ENCODE measurements at regions not wholly inside any gene's neighbourhood (a gene's known extent, or its start where the extent isn't known, plus 50 kb on each side); places are given as distances from the start of the nearest gene placed in this dataset.

GRCh38 chr3:150050510-150050909 is 79.8 kb upstream of the PFN2 start:
- Mint-ChIP-seq H3K9me3 (peaks cover under 1% of the 10 kb centered on the region; the same call in 1 of the 2 replicates), H3K27me3 (ENCODE audit: low read depth) (peaks cover 3% of the 10 kb centered on the region; the same call in 1 of the 2 replicates), H3K4me3 (no peak overlapping the region), H3K27ac (no peak overlapping the region), H3K36me3 (no peaks in the 10 kb centered on the region), H3K4me1 (peaks cover 8% of the 10 kb centered on the region)
- TF ChIP-seq, protein P1, sequence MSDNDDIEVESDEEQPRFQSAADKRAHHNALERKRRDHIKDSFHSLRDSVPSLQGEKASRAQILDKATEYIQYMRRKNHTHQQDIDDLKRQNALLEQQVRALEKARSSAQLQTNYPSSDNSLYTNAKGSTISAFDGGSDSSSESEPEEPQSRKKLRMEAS (CRISPR knock-in tag; IDR thresholded peaks at IDR 0.05), result no peak
- no peak for TF ChIP-seq USF1 (CRISPR knock-in tag; IDR thresholded peaks at IDR 0.05)
- TF ChIP-seq, protein P2, sequence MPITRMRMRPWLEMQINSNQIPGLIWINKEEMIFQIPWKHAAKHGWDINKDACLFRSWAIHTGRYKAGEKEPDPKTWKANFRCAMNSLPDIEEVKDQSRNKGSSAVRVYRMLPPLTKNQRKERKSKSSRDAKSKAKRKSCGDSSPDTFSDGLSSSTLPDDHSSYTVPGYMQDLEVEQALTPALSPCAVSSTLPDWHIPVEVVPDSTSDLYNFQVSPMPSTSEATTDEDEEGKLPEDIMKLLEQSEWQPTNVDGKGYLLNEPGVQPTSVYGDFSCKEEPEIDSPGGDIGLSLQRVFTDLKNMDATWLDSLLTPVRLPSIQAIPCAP (CRISPR knock-in tag; IDR thresholded peaks at IDR 0.05), result no peak
- TF ChIP-seq, protein P3, sequence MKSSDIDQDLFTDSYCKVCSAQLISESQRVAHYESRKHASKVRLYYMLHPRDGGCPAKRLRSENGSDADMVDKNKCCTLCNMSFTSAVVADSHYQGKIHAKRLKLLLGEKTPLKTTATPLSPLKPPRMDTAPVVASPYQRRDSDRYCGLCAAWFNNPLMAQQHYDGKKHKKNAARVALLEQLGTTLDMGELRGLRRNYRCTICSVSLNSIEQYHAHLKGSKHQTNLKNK (CRISPR knock-in tag; IDR thresholded peaks at IDR 0.05), result no peak
- TF ChIP-seq ERG (CRISPR knock-in tag; IDR thresholded peaks at IDR 0.05), result no peak
- TF ChIP-seq CTCF (IDR thresholded peaks at IDR 0.05), result no peak
- TF ChIP-seq ZNF219 (CRISPR knock-in tag; IDR thresholded peaks at IDR 0.05; ENCODE audit: borderline replicate concordance), result no peak
- TF ChIP-seq SMAD3 (CRISPR knock-in tag; IDR thresholded peaks at IDR 0.05; ENCODE audit: borderline replicate concordance), result no peak
- TF ChIP-seq FOXJ3 (CRISPR knock-in tag; IDR thresholded peaks at IDR 0.05; ENCODE audit: borderline replicate concordance), result no peak
- TF ChIP-seq TP53 (CRISPR knock-in tag; IDR thresholded peaks at IDR 0.05), result no peak
- TF ChIP-seq, protein P4, sequence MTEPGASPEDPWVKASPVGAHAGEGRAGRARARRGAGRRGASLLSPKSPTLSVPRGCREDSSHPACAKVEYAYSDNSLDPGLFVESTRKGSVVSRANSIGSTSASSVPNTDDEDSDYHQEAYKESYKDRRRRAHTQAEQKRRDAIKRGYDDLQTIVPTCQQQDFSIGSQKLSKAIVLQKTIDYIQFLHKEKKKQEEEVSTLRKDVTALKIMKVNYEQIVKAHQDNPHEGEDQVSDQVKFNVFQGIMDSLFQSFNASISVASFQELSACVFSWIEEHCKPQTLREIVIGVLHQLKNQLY (CRISPR knock-in tag; IDR thresholded peaks at IDR 0.05), result no peak
- no peak for TF ChIP-seq PRDM15 (CRISPR knock-in tag; IDR thresholded peaks at IDR 0.05)
- no peak for TF ChIP-seq RORB (CRISPR knock-in tag; IDR thresholded peaks at IDR 0.05)
- TF ChIP-seq NR3C1 (CRISPR knock-in tag; conservative IDR thresholded peaks at IDR 0.05; ENCODE audit: low read depth), result no peak
- no peak for TF ChIP-seq CDX4 (CRISPR knock-in tag; IDR thresholded peaks at IDR 0.05; ENCODE audit: borderline replicate concordance)
- no peak for TF ChIP-seq MXD4 (CRISPR knock-in tag; IDR thresholded peaks at IDR 0.05; ENCODE audit: borderline replicate concordance)
- ATAC-seq (no peak), DNase-seq (ENCODE audit: low spot score) (no peak)
- ChIA-PET CTCF (no interaction called here), POLR2A (no interaction called here)
